Caco-2 (cell line): ENCODE measurements at regions not wholly inside any gene's neighbourhood (a gene's known extent, or its start where the extent isn't known, plus 50 kb on each side); places are given as distances from the start of the nearest gene placed in this dataset.

Source experiments
- BruUV-seq: library from RNA; stranded (reverse); fragments of 400-500 nt; replicated peaks from 2 replicates; lab custom pipeline; 2021; lab: Mats Ljungman, UMichigan
- CTCF ChIA-PET: fragments of 300-600 bp; sonication (Branson Sonifier 250); formaldehyde crosslinking; loops from one replicate; lab custom pipeline; 2022; ENCODE audit warnings: antibody characterized with exemption; lab: Charles Lee
- POLR2A ChIA-PET: fragments of 300-600 bp; sonication (Branson Sonifier 250); formaldehyde crosslinking; loops from one replicate; lab custom pipeline; 2022; ENCODE audit warnings: antibody characterized with exemption; lab: Charles Lee
- DNase-seq, 2 experiments: peaks; one replicate each; pipeline versions ENCODE4 v3.0.0 to v3.0.0-alpha.2; 2020 to 2022
- H3K27me3 ChIP-seq: replicated peaks from 2 replicates; pipeline ENCODE4 v1.6.0; 2011; ENCODE audit warnings: low read length; ENCODE audit not compliant: control insufficient read depth, insufficient read depth
- H3K36me3 ChIP-seq: 2 replicates; pipeline ENCODE4 v1.5.1; 2011; ENCODE audit warnings: low read length; ENCODE audit not compliant: control insufficient read depth, insufficient read depth
- H3K4me1 ChIP-seq: fragments of 250-450 bp; sonication (Bioruptor Pico); 2 replicates; pipeline ENCODE4 v1.5.1; 2020; ENCODE audit warnings: mild to moderate bottlenecking
- H3K4me3 ChIP-seq: 2 replicates; pipeline ENCODE4 v1.5.1; 2011; ENCODE audit warnings: low read depth, mild to moderate bottlenecking, control low read depth, low read length
- H3K9me3 ChIP-seq: fragments of 250-450 bp; sonication (Bioruptor Pico); 2 replicates; pipeline ENCODE4 v1.5.1; 2020; ENCODE audit warnings: mild to moderate bottlenecking, moderate library complexity
- H3K27ac Mint-ChIP-seq: one replicate; pipeline ENCODE4 v1.8.0; 2022; ENCODE audit warnings: mixed read lengths; ENCODE audit not compliant: unreplicated experiment
- H3K27me3 Mint-ChIP-seq: one replicate; pipeline ENCODE4 v1.8.0; 2022; ENCODE audit warnings: mixed read lengths; ENCODE audit not compliant: insufficient read depth, unreplicated experiment
- H3K36me3 Mint-ChIP-seq: one replicate; pipeline ENCODE4 v1.8.0; 2022; ENCODE audit warnings: mild to moderate bottlenecking, mixed read lengths; ENCODE audit not compliant: insufficient read depth, unreplicated experiment
- H3K4me1 Mint-ChIP-seq: one replicate; pipeline ENCODE4 v1.8.0; 2022; ENCODE audit warnings: low read depth, mixed read lengths; ENCODE audit not compliant: unreplicated experiment
- H3K4me3 Mint-ChIP-seq: one replicate; pipeline ENCODE4 v1.8.0; 2022; ENCODE audit warnings: mild to moderate bottlenecking, moderate library complexity, mixed read lengths; ENCODE audit not compliant: unreplicated experiment
- H3K9me3 Mint-ChIP-seq: one replicate; pipeline ENCODE4 v1.8.0; 2022; ENCODE audit warnings: mixed read lengths; ENCODE audit not compliant: unreplicated experiment
- CTCF ChIP-seq, 2 experiments: fragments of 200-600 bp in 1 of 2; IDR thresholded peaks; 1 replicate in 1 of 2; 2 replicates in 1 of 2; pipeline versions ENCODE4 v1.5.1 to v1.8.0; 2011 to 2022; ENCODE audit warnings: antibody characterized with exemption in 1 of 2, control low read depth in 1 of 2, inconsistent platforms in 1 of 2, low read depth in 1 of 2, low read length in 1 of 2, mild to moderate bottlenecking in 1 of 2, moderate library complexity in 1 of 2; ENCODE audit not compliant: insufficient read depth in 1 of 2, severe bottlenecking in 1 of 2, unreplicated experiment in 1 of 2
- intact Hi-C: fragments of 100-400 bp; cut with micrococcal nuclease; formaldehyde crosslinking; loops from one replicate; pipeline ENCODE4 v1.10.0; 2022; ENCODE audit not compliant: unreplicated experiment

- Histone ChIP-seq H3K4me1 (no peaks in the 10 kb centered on the region), H3K27me3 (no peaks in the 10 kb centered on the region), H3K36me3 (no peaks in the 10 kb centered on the region), H3K9me3 (no peaks in the 10 kb centered on the region), H3K4me3 (no peak overlapping the region)
- Mint-ChIP-seq H3K4me3 (no peak overlapping the region), H3K36me3 (no peaks in the 10 kb centered on the region), H3K27me3 (no peaks in the 10 kb centered on the region), H3K27ac (no peak overlapping the region), H3K9me3 (no peaks in the 10 kb centered on the region), H3K4me1 (peaks cover 6% of the 10 kb centered on the region)
- no TSS peak for BruUV-seq
- ChIA-PET CTCF (no interaction called here), POLR2A (no interaction called here)
- no peak for TF ChIP-seq CTCF (IDR thresholded peaks at IDR 0.05; ENCODE audit: insufficient read depth in 1 of 2, low read depth in 1 of 2, low read length in 1 of 2, severe bottlenecking in 1 of 2, unreplicated experiment in 1 of 2)
- no peak for DNase-seq
- intact Hi-C loops = no loop called here
Measured at GRCh38 chr2:150028322-150028721, 440.7 kb upstream of the MMADHC start.

GRCh38 chr2:150027164-150027563 is 439.6 kb upstream of the MMADHC start:
- ChIA-PET CTCF (no interaction called here), POLR2A (no interaction called here)

GRCh38 chr2:150023663-150024062 is 436.1 kb upstream of the MMADHC start:
- intact Hi-C loops = no loop called here
- TF ChIP-seq CTCF (IDR thresholded peaks at IDR 0.05; ENCODE audit: insufficient read depth in 1 of 2, low read depth in 1 of 2, low read length in 1 of 2, severe bottlenecking in 1 of 2, unreplicated experiment in 1 of 2) = no peak
- Histone ChIP-seq H3K9me3 (no peaks in the 10 kb centered on the region), H3K4me3 (no peak overlapping the region), H3K4me1 (no peaks in the 10 kb centered on the region), H3K27me3 (no peaks in the 10 kb centered on the region), H3K36me3 (no peaks in the 10 kb centered on the region)
- DNase-seq = no peak
- H3K36me3 Mint-ChIP-seq = no peaks in the 10 kb centered on the region
- H3K27ac Mint-ChIP-seq = no peak overlapping the region
- peaks cover 13% of the 10 kb centered on the region for H3K4me1 Mint-ChIP-seq
- no peaks in the 10 kb centered on the region for H3K9me3 Mint-ChIP-seq
- CTCF ChIA-PET = no interaction called here
- POLR2A ChIA-PET = no interaction called here
- no peaks in the 10 kb centered on the region for H3K27me3 Mint-ChIP-seq
- no TSS peak for BruUV-seq
- no peak overlapping the region for H3K4me3 Mint-ChIP-seq

More at GRCh38 chr2:150027164-150027563, 439.6 kb upstream of the MMADHC start:
- BruUV-seq = no TSS peak
- no peaks in the 10 kb centered on the region for H3K9me3 Mint-ChIP-seq
- no peak for TF ChIP-seq CTCF (IDR thresholded peaks at IDR 0.05; ENCODE audit: insufficient read depth in 1 of 2, low read depth in 1 of 2, low read length in 1 of 2, severe bottlenecking in 1 of 2, unreplicated experiment in 1 of 2)
- Histone ChIP-seq H3K4me1 (no peaks in the 10 kb centered on the region), H3K4me3 (no peak overlapping the region), H3K9me3 (no peaks in the 10 kb centered on the region), H3K27me3 (no peaks in the 10 kb centered on the region), H3K36me3 (no peaks in the 10 kb centered on the region)
- intact Hi-C loops = no loop called here
- no peaks in the 10 kb centered on the region for H3K27me3 Mint-ChIP-seq
- no peaks in the 10 kb centered on the region for H3K36me3 Mint-ChIP-seq
- no peak overlapping the region for H3K4me3 Mint-ChIP-seq
- DNase-seq = no peak
- peaks cover 12% of the 10 kb centered on the region for H3K4me1 Mint-ChIP-seq
- no peak overlapping the region for H3K27ac Mint-ChIP-seq
